ENCODE measurements at regions not wholly inside any gene's neighbourhood (a gene's known extent, or its start where the extent isn't known, plus 50 kb on each side); places are given as distances from the start of the nearest gene placed in this dataset.

DNA sequence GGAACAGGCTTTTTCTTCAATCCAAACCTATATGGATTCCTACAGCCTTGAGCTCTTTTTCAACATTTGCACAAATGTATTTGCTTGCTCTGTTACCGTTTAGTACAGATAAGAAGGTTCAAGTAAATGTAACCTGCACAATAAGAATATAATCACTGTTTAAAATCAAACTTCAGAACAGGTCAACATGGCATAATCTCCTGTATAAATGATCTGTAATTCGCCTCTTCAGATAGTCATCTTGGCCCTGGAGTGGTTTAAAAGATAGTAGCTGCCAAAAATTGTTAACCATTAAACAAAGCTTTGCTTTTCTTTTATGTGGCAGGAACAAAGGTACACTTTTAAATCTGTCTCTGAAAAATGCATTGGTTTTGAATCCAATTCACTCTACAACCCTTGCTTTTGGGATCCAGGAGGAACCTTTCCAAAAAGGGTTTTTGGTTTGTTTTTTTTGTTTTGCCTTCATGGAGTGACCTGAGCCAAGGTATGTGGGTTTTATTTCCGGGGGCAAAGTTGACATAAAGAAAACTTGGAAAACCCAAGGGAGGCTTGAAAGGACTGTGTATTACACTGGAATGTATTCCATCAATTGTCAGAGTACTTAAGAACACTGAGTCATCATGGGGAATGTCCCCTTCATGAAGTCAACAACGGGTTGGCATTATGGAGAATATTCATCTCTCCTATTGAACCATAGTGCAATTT, 210.4 kb upstream of the HCCS start:
- Histone ChIP-seq H3K4me1 (ENCODE audit: control insufficient read depth in 2 of 3, insufficient read depth in 2 of 3, low read depth in 1 of 3, low read length in 3 of 3) (no peaks in the 10 kb centered on the region), H3K9me3 (ENCODE audit: control insufficient read depth in 2 of 3, insufficient read depth in 1 of 3, low read length in 3 of 3) (no peaks in the 10 kb centered on the region), H3K27me3 (ENCODE audit: control insufficient read depth, insufficient read depth, low read length) (no peaks in the 10 kb centered on the region), H3K9ac (ENCODE audit: low read length in 3 of 3) (no peak overlapping the region), H3K4me3 (ENCODE audit: low read length in 3 of 3) (peak overlapping the region in 1 of 3 donors; percentile 30), H3K27ac (ENCODE audit: low read depth in 2 of 2, low read length in 2 of 2) (peak overlapping the region in 1 of 2 donors; percentile 17), H3K36me3 (ENCODE audit: control insufficient read depth in 2 of 3, insufficient read depth in 3 of 3, low read length in 3 of 3) (no peaks in the 10 kb centered on the region)
- FAIRE-seq (peak; percentile 87), DNase-seq (no peak)
- TF ChIP-seq, protein P1, sequence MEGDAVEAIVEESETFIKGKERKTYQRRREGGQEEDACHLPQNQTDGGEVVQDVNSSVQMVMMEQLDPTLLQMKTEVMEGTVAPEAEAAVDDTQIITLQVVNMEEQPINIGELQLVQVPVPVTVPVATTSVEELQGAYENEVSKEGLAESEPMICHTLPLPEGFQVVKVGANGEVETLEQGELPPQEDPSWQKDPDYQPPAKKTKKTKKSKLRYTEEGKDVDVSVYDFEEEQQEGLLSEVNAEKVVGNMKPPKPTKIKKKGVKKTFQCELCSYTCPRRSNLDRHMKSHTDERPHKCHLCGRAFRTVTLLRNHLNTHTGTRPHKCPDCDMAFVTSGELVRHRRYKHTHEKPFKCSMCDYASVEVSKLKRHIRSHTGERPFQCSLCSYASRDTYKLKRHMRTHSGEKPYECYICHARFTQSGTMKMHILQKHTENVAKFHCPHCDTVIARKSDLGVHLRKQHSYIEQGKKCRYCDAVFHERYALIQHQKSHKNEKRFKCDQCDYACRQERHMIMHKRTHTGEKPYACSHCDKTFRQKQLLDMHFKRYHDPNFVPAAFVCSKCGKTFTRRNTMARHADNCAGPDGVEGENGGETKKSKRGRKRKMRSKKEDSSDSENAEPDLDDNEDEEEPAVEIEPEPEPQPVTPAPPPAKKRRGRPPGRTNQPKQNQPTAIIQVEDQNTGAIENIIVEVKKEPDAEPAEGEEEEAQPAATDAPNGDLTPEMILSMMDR (IDR thresholded peaks at IDR 0.05; ENCODE audit: borderline replicate concordance, extremely low read depth, insufficient read depth) = no peak
- intact Hi-C loops (cut with DNase I) = no loop called here

DNA sequence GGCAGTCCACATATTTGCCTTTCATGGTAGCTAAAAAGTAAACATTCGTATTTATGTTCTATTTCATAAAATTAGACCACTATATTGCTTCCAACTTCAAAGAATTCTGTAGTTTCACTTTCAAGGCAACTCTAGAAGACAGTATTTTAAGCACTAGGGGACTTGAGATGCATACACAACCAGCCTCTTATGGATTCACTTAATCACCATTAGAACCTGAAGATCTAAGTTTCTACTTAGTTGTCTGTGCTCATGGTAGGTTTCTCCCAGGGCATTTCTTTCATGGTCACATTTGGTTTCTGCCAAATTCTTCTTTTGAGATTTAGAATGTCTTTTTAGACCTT, 209.9 kb upstream of the HCCS start:
- intact Hi-C loops (cut with DNase I) = no loop called here
- peak overlapping the region in 1 of 2 donors; percentile 17 for H3K27ac ChIP-seq (ENCODE audit: low read depth in 2 of 2, low read length in 2 of 2)
- DNase-seq = no peak
- H3K4me3 ChIP-seq (ENCODE audit: low read length in 3 of 3) = peak overlapping the region in 1 of 3 donors; percentile 30
- no peak overlapping the region for H3K9ac ChIP-seq (ENCODE audit: low read length in 3 of 3)
- H3K4me1 ChIP-seq (ENCODE audit: control insufficient read depth in 2 of 3, insufficient read depth in 2 of 3, low read depth in 1 of 3, low read length in 3 of 3) = no peaks in the 10 kb centered on the region
- H3K36me3 ChIP-seq (ENCODE audit: control insufficient read depth in 2 of 3, insufficient read depth in 3 of 3, low read length in 3 of 3) = no peaks in the 10 kb centered on the region
- H3K27me3 ChIP-seq (ENCODE audit: control insufficient read depth, insufficient read depth, low read length) = no peaks in the 10 kb centered on the region
- TF ChIP-seq, protein P1 (IDR thresholded peaks at IDR 0.05; ENCODE audit: borderline replicate concordance, extremely low read depth, insufficient read depth) = no peak
- no peaks in the 10 kb centered on the region for H3K9me3 ChIP-seq (ENCODE audit: control insufficient read depth in 2 of 3, insufficient read depth in 1 of 3, low read length in 3 of 3)
- FAIRE-seq = no peak

DNA sequence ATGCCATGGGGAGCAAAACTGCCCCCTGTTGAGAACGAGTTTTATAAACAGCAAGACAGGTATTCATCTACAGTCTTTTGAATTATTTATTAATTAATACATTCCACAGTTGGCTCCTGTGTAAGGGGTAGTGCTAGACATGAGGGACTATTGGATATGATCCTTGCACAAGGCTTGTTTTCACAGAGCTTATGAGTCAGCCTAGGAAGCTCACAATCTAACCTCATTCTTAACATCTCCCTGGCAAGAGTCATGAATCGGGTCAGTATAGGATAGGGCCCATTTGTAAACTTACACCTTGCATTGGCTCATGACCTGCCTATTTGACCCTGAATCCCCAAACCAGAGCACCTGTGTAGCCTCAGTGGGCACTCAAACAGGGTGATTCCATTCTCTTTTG, 209.1 kb upstream of the HCCS start:
- DNase-seq = no peak
- TF ChIP-seq, protein P1 (IDR thresholded peaks at IDR 0.05; ENCODE audit: borderline replicate concordance, extremely low read depth, insufficient read depth) = no peak
- H3K9me3 ChIP-seq (ENCODE audit: control insufficient read depth in 2 of 3, insufficient read depth in 1 of 3, low read length in 3 of 3) = no peaks in the 10 kb centered on the region
- H3K9ac ChIP-seq (ENCODE audit: low read length in 3 of 3) = no peak overlapping the region
- no peak overlapping the region for H3K4me3 ChIP-seq (ENCODE audit: low read length in 3 of 3)
- H3K36me3 ChIP-seq (ENCODE audit: control insufficient read depth in 2 of 3, insufficient read depth in 3 of 3, low read length in 3 of 3) = no peaks in the 10 kb centered on the region
- FAIRE-seq = no peak
- no peaks in the 10 kb centered on the region for H3K4me1 ChIP-seq (ENCODE audit: control insufficient read depth in 2 of 3, insufficient read depth in 2 of 3, low read depth in 1 of 3, low read length in 3 of 3)
- intact Hi-C loops (cut with DNase I) = no loop called here
- no peaks in the 10 kb centered on the region for H3K27me3 ChIP-seq (ENCODE audit: control insufficient read depth, insufficient read depth, low read length)
- no peak overlapping the region for H3K27ac ChIP-seq (ENCODE audit: low read depth in 2 of 2, low read length in 2 of 2)

DNA sequence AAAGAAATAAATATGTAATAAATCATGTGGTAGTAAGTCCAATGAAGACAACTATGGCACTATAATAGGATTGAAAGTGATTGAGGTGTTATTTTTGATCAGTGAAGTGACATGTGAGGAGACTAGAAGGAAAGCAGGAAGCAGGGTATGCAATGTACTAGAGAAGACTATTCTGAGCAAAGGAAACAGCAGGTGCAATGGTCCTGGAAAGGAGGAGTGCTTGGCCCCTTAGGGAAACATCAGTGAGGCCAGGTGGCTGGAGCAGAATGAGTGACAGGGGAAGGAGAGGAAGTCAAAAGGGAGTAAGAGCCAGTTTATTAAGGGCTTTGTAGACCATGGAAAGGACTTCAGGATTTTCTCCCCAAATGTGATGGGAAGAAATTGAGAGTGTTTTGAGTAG, 207.6 kb upstream of the HCCS start:
- no peaks in the 10 kb centered on the region for H3K9me3 ChIP-seq (ENCODE audit: control insufficient read depth in 2 of 3, insufficient read depth in 1 of 3, low read length in 3 of 3)
- no peak overlapping the region for H3K27ac ChIP-seq (ENCODE audit: low read depth in 2 of 2, low read length in 2 of 2)
- H3K4me3 ChIP-seq (ENCODE audit: low read length in 3 of 3) = no peak overlapping the region
- no peaks in the 10 kb centered on the region for H3K27me3 ChIP-seq (ENCODE audit: control insufficient read depth, insufficient read depth, low read length)
- intact Hi-C loops (cut with DNase I) = no loop called here
- no peak for FAIRE-seq
- no peaks in the 10 kb centered on the region for H3K36me3 ChIP-seq (ENCODE audit: control insufficient read depth in 2 of 3, insufficient read depth in 3 of 3, low read length in 3 of 3)
- no peak for DNase-seq
- H3K9ac ChIP-seq (ENCODE audit: low read length in 3 of 3) = no peak overlapping the region
- no peaks in the 10 kb centered on the region for H3K4me1 ChIP-seq (ENCODE audit: control insufficient read depth in 2 of 3, insufficient read depth in 2 of 3, low read depth in 1 of 3, low read length in 3 of 3)
- TF ChIP-seq, protein P1 (IDR thresholded peaks at IDR 0.05; ENCODE audit: borderline replicate concordance, extremely low read depth, insufficient read depth) = no peak

All from kidney (tissue), 13 donors.